GM23248 (cell line): ENCODE measurements at regions not wholly inside any gene's neighbourhood (a gene's known extent, or its start where the extent isn't known, plus 50 kb on each side); places are given as distances from the start of the nearest gene placed in this dataset.

Experiments
- EZH2 ChIP-seq: fragments of 200-600 bp; sonication (generic); IDR thresholded peaks from 2 replicates; pipeline ENCODE4 v1.6.1; 2018; ENCODE audit warnings: antibody characterized with exemption, mild to moderate bottlenecking; ENCODE audit not compliant: insufficient read depth, poor library complexity, severe bottlenecking
- EZH2phosphoT487 ChIP-seq: fragments of 200-600 bp; sonication (generic); IDR thresholded peaks from 2 replicates; pipeline ENCODE4 v1.6.1; 2018; ENCODE audit warnings: antibody characterized with exemption, moderate library complexity, mild to moderate bottlenecking, low read depth; ENCODE audit not compliant: insufficient read depth

- no peak for TF ChIP-seq EZH2phosphoT487
- no peak for TF ChIP-seq EZH2
Observed at GRCh38 chr20:10876558-10876957, 202.8 kb upstream of the JAG1 start.
